ENCODE measurements at regions not wholly inside any gene's neighbourhood (a gene's known extent, or its start where the extent isn't known, plus 50 kb on each side); places are given as distances from the start of the nearest gene placed in this dataset.
"Not testable (repeated sequence)": the region's sequence is repeated elsewhere in the genome, so short reads cannot be mapped to it uniquely, and the experiment has no call there.

DNA sequence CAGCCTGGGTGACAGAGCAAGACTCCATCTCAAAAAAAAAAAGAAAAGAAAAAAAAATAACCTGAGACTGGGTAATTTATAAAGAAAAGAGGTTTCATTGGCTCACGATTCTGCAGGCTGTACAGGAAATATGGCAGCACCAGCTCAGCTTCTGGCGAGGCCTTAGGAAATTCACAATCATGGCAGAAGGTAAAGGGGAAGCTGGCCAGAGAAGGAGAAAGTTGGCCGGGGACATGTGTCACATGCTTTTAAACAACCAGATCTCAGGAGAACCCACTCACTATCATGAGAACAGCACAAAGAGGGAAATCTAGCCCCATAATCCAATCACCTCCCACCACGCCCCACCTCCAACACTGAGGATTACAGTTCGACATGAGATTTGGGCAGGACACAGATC lies 125.3 kb downstream of the DISP1 start:
- H3K27ac ChIP-seq: no peak overlapping the region
- DNase-seq (ENCODE audit: low read depth, low spot score): no peak

DNA sequence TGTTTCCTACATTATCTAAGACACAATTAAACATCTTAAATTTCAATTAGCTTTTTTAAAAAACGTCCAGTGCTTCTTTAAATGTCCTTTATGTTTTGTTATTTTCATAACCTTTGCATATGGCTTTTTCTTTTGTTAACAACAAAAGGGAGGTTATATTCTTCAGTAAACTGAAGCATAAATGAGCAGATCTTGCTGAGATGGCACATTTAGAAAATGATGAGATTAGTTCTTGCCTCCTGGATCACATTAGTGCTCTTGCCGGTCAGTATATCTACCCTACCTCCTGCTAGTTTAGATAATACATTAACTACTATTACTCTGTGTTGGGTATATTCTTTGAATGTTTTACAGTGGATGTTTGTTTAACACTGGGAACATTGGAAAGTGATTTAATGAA lies 126.1 kb downstream of the DISP1 start:
- H3K27ac ChIP-seq: no peak overlapping the region
- DNase-seq (ENCODE audit: low read depth, low spot score): no peak

GRCh38 chr1:222941425-222941824 lies 126.6 kb downstream of the DISP1 start:
- H3K27ac ChIP-seq: no peak overlapping the region
- DNase-seq (ENCODE audit: low read depth, low spot score): no peak

DNA sequence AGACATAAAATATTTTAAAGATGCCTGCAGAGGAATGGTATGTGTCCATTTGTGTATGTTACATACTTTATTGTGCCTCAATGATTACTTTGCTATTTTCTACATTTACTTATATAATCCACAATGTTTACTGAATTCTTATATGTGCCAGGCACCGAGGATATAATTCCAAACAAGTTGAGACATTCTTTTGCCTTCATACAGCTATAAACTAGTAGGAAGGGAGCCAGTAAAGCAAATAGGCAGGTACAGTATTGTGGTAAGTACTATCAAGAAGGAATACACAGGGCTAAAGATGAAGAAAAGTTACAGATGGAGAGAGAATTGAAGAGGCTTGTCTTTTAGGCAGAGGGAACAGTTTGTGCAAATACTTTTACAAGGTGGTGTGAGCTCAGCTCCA lies 131.6 kb downstream of the DISP1 start:
- no peak overlapping the region for H3K27ac ChIP-seq
- DNase-seq (ENCODE audit: low read depth, low spot score): no peak

- DNase-seq (ENCODE audit: low read depth, low spot score): no peak
- no peak overlapping the region for H3K27ac ChIP-seq
These were observed 133.2 kb downstream of the DISP1 start for GRCh38 chr1:222948079-222948478.

- no peak overlapping the region for H3K27ac ChIP-seq
- peak; percentile 62 for DNase-seq (ENCODE audit: low read depth, low spot score)
These were observed 136.1 kb downstream of the DISP1 start for GRCh38 chr1:222950892-222951291.

DNA sequence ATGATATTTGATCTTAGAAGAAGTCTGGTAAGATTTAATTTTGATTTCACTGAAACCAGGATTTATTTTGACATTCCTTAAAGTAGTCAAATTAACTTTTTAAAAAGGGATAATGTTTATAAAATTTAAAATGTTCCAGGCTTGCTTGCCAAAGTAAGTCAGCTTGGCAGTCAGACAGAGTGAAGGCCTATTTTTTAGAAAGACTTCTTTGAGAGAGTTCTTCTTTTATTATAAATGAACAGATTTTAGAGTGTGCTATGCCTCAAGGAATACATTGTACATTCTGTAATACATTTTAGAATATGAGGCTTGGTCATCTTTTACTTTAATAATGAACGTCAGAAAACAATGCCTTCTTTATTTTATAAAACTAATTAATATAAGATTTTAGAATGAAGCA lies 138.7 kb downstream of the DISP1 start:
- H3K27ac ChIP-seq: no peak overlapping the region
- DNase-seq (ENCODE audit: low read depth, low spot score): no peak

GRCh38 chr1:222955964-222956363 lies 141.1 kb downstream of the DISP1 start:
- no peak overlapping the region for H3K27ac ChIP-seq
- DNase-seq (ENCODE audit: low read depth, low spot score): no peak

GRCh38 chr1:222956601-222957000 lies 141.8 kb downstream of the DISP1 start:
- DNase-seq (ENCODE audit: low read depth, low spot score): no peak
- no peak overlapping the region for H3K27ac ChIP-seq

GRCh38 chr1:222967466-222968240 lies 152.8 kb downstream of the DISP1 start:
- no peak overlapping the region for H3K27ac ChIP-seq
- DNase-seq (ENCODE audit: low read depth, low spot score): no peak

DNA sequence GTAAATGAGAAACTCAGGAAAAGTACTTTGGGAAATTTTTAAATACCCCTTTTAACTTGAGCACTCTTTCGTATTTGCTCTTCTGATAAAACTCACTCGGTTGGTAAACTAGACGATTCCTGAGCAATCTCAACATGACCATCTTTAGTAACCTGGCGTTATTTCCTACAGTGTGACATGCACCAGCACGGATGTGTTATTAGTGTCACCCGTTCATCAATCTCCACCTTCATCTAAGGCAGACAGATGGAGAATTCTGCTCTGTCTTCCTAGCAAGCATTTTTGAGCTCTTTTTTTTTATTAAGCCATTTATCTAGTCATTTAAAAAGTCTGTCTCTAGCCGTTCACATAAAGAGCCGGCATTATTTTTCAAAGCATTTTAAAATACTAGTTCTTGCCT lies 155.2 kb downstream of the DISP1 start:
- DNase-seq (ENCODE audit: low read depth, low spot score): no peak
- H3K27ac ChIP-seq: no peak overlapping the region

DNA sequence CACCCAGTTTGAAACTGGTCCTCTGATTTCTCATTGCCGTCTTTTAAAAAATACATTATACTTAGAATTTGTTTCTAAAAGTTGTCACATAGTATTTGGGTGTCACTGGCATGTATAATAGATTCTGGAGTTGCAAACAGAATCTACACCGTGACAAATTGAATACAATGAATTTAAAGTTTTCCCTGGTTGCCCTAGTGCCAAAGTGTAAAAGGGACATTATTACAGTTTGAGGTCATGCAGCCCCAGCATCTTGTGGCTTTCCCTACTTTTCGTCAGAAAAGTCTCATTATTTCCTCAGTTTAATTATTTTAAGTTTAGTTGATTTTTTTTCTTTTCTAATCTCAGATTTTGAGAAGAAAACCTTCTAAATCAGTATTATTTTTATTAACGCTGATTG lies 155.9 kb downstream of the DISP1 start:
- no peak overlapping the region for H3K27ac ChIP-seq
- DNase-seq (ENCODE audit: low read depth, low spot score): no peak

GRCh38 chr1:222971146-222971545 lies 156.3 kb downstream of the DISP1 start:
- no peak overlapping the region for H3K27ac ChIP-seq

DNA sequence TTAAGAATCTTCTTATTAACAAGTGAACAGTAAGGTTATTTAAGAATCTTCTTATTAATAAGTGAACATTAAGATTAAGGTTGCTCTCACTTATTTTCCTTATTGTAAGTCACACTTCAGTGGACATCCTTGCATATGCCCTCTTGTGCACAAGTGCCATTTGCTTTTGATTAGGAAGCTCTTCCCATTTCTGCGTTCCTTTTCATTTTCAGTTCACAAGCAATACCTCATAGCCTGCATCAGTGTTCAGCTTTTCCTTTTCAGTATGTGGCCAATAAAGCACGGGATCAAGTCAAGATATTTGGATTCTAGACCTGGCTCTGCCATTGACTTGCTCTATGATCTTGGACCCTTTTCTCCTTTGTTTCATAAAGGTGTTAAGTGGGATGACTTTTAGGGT lies 158.7 kb downstream of the DISP1 start:
- no peak for DNase-seq (ENCODE audit: low read depth, low spot score)

More at GRCh38 chr1:222971146-222971545, 156.3 kb downstream of the DISP1 start:
- no peak for DNase-seq (ENCODE audit: low read depth, low spot score)

DNA sequence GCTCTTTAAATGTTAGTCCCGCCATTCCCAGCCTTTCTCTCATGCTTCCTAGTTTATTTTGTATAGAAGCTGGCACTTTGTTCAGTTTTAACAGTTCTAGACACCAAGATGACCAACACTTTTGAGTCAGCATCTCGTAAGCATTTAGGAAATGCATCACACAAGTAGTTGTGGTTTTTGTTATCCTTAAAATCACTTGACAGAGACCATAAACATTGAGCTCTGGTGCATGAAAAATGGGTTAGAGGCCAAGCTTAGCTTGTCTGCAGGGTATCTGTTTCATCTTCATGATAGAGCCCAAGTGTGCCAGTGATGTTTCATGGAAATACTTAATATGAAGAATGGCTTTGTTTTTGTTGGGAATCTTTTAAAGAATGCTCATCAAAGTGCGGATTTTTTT lies 159.7 kb downstream of the DISP1 start:
- H3K27ac ChIP-seq: no peak overlapping the region
- no peak for DNase-seq (ENCODE audit: low read depth, low spot score)

More for the DNA sequence above, 158.7 kb downstream of the DISP1 start:
- H3K27ac ChIP-seq: no peak overlapping the region

GRCh38 chr1:222975472-222976122 lies 160.8 kb downstream of the DISP1 start:
- no peak overlapping the region for H3K27ac ChIP-seq
- no peak for DNase-seq (ENCODE audit: low read depth, low spot score)

DNA sequence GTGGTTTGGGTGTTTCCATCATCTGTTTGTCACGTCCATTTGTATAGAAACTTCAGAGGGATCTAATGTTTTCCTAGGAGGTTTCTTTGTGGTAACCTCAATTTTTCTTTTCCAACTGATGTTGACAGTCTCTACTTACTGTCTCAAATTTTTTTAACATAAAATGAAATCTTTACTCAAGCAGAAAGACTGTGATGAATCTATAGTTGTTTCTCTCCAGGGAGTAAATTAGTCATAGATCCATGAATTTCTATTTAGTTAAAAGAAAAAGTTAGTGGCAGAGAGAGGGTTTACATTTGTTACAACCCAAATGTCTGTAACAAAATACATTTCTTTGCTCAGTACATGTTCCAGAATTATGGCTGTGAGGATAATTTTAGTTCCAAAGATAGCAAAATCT lies 161.6 kb downstream of the DISP1 start:
- no peak overlapping the region for H3K27ac ChIP-seq
- DNase-seq (ENCODE audit: low read depth, low spot score): no peak

GRCh38 chr1:222977294-222977693 lies 162.5 kb downstream of the DISP1 start:
- DNase-seq (ENCODE audit: low read depth, low spot score); H3K27ac ChIP-seq: not testable (repeated sequence)

GRCh38 chr1:222979561-222979960 lies 163.5 kb downstream of the TLR5 start:
- DNase-seq (ENCODE audit: low read depth, low spot score): no peak
- no peak overlapping the region for H3K27ac ChIP-seq

DNA sequence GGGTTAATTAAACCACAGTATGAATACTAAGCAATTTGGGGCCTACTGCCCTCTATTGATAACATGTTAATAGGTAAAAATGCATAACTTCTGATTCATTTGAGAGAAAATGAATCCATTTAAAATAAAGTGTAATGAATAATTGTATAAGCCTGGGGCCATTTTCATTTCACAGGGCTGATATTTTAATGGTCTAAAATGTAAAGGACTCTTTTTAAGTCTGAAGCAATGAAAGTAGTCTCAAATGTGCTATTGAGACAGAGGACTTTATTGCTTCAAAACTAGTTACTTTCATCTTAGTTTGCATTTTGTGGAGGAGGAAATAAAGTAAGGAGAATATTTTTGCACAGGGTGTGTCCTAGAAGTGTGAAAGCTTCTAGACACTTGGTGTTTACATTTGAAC lies 155.4 kb downstream of the TLR5 start:
- no peak overlapping the region for H3K27ac ChIP-seq
- no peak for DNase-seq (ENCODE audit: low read depth, low spot score)

GRCh38 chr1:222989443-222989842 lies 153.6 kb downstream of the TLR5 start:
- H3K27ac ChIP-seq: no peak overlapping the region
- no peak for DNase-seq (ENCODE audit: low read depth, low spot score)

DNA sequence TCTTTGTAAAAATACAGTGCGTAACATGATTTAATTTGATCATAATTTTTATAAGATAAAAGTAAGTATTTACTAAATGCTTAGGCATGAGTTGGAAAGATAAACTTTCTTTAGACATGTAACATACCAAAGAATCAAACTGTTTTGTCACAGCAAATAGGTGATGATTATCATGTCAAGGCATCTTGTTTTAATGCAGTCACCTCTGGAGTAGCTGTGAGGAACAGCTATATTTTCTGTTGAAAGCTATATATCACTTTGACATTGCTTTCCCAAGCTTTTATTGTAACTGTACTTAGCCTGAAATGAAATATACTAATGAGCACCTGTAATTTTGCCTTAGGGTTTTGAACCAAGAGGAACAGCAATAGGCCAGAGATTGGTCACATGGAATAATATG lies 151.9 kb downstream of the TLR5 start:
- no peak overlapping the region for H3K27ac ChIP-seq
- no peak for DNase-seq (ENCODE audit: low read depth, low spot score)
